HG02981 (cell line): ENCODE measurements at regions not wholly inside any gene's neighbourhood (a gene's known extent, or its start where the extent isn't known, plus 50 kb on each side); places are given as distances from the start of the nearest gene placed in this dataset.

Experiments
- ATAC-seq: cut with Tn5 transposase; IDR thresholded peaks from one replicate; pipeline ENCODE4 v1.9.1; 2021; ENCODE audit warnings: mild to moderate bottlenecking, moderate library complexity; ENCODE audit not compliant: unreplicated experiment

DNA sequence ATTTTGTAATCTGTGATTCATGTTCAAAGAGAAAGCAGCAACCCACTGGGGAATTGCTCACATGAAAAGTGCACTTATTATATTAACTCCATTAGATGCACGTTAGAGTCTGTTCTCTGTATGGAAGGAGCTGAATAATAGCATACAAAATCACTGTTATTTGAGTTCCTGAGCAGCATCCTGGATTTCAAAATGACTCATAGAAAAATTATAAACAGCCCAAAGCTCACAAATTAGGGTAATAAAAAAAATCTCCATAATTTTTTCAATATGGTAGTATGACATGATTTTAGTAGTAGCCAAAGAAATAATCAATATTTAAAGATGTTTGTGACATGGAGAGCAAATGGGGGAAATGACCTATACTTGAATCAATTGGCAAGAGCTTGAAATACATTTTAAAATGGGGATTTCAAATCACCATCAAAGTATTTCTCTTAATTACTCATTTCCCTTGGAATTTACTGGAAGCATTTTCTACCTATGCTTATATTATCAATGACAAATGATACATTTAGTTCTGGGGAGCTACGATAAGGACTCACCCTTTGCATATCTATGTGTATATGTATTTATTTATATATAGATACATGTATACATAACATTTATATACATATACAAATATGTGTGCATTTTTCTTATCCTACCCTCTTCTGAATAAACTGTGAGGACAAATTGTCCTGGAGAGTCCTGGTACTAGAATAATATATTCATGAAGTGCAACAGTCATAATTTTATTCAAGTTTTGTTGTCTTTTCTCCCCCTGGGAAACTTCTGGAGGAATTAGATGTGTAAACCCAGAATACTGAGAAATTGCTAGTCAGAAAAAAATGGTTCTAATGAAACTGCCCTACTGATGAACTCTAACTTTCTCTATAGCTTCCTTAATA, 116.3 kb downstream of the RPL22L1 start:
- ATAC-seq: no peak

DNA sequence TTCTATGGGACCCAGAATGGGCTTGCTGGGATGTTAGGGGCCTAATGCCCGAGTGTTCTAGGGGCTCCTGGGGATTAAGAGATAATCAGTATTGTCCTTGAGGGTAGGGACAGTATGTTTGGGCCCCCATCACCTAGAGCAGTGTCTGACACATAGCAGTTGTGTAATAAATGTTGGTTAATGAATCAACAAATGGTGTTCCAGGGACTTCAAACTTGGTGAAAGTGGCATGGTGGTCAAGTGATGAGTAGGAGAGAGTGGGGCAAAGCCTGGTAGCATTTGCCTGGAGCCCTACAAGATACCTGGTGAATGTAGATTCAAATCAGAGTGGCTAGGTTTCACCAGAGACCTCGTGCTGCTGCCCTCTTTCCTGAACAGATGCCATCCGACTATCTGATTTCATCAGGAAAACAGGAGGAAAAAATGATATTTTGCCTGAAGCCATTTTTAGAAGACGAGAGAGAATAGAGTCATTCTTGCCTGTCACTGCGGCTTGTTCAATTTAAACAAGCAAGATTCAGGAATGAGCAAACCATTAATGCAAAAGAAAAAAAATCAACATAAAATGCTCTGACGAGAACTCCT, 117.3 kb downstream of the RPL22L1 start:
- no peak for ATAC-seq

DNA sequence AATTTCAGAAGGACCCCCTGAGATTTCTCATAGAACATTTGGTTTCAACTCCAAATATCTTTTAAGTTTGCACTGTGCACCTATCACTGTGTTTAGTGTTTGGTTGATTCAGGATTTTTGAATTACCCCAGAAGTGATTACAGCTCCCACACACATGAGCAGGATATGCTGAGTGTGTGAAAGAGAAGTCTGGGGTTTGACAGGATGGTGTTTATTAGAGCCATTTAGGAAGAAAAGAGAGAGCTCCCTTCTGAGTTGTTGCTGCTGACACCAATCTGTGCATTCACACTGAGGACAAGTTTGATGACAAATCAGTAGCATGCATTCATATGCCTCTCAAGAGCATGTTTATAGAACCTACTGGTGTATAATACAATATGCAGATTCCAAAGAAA, 118.1 kb downstream of the RPL22L1 start:
- ATAC-seq: no peak

DNA sequence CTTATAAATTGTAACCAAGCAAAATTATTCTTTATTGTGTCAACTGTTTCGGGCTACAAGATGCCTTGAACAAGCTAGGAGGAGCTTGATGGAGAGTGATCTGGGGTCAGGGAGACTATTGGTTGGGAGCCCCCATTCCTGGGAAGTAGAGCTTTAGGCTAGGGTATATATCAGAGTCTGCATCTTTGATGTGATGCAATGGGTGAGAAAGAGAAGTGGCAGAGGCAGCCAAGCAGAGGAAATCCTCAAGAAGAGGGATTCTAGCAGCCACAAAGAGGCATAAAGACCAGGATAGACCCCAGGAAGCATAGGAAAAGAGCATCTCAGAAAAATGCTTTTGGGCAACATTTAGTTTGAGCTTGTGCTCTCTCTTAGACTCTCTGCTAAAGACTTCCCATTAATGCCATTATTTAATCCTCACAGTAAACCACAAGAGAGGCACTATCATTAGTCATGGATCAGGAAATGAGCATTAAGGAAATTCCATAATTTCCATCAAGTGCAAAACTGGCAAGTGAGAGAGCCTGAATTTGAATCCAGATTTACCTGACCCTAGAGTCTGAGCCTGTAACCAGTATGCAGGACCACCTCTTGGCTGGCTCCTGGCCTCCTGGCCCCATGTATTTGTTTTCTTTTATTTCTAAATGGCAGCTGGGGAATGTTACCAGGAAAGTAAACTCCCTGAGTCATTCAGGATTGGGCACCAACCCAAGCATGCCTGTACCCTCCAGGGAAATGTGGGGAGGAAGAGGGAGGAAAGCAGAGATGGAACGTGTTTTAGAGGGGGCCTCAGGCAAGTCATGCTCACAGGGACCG, 118.7 kb downstream of the RPL22L1 start:
- ATAC-seq: no peak

DNA sequence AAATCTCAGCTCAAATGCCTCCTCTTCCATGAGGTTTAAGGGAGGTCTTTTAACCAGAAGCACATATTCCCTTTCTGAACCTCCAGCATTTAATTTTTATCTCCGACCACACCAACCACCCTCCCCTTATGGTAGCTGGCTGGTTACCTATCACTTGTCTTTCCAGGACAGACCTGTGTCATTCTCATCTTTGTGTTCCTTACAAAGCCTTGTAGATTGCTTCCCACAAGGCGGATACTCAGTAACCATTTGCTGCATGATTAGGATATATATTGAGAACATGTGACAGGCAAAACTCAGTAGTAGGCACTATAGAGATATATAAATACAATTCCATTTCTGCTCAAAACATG, 119.5 kb downstream of the RPL22L1 start:
- no peak for ATAC-seq

DNA sequence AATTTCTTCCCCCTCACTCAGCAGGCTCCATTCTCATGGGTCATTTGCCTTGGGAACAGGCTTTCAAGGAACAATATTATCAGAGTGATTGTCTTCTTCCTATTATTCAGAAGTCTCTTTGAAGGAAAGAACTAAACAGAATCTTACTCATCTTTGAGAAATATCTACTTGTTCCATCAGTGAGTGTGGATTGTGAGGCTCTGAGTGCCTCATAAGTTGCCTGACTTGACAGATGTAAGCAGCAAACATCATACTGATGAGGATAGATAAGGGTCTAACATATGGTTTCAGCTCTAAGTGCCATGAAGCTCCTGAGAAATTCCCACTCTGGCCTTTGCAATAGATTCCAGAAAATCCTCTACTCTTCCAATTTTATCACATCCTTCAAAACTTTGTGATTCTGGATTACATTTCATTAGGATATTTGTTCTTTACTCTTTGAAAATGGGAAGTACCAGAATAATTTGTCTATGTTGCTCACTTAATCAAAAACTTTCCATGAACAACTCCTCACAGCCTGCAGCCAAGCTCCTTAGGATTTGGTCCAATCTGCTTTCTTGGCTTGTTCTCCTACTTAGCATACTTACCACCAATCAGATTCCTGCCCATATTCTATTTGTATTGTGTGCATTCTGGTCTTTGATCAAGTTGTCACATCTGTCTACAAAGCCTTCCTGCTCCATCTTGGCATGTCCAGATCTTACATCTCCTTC, 120.1 kb downstream of the RPL22L1 start:
- no peak for ATAC-seq

DNA sequence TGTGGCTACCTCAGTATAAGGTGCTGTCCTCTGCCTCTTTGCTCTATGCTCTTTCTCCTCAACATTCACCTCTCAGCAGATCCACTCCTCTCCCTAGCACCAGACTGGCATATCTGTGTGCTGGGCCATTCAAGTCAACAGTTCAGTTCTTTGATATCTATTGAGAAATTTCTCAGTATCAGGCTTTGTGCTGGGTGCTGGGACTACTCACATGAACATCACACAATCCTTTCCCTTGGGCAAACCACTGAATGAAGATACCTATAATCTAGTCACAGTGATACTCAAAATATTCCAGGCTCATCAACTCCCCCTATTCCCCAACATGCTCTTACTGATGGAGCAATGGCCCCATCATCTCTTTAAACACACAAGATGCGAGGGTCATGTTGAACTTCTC, 120.8 kb downstream of the RPL22L1 start:
- ATAC-seq: no peak

DNA sequence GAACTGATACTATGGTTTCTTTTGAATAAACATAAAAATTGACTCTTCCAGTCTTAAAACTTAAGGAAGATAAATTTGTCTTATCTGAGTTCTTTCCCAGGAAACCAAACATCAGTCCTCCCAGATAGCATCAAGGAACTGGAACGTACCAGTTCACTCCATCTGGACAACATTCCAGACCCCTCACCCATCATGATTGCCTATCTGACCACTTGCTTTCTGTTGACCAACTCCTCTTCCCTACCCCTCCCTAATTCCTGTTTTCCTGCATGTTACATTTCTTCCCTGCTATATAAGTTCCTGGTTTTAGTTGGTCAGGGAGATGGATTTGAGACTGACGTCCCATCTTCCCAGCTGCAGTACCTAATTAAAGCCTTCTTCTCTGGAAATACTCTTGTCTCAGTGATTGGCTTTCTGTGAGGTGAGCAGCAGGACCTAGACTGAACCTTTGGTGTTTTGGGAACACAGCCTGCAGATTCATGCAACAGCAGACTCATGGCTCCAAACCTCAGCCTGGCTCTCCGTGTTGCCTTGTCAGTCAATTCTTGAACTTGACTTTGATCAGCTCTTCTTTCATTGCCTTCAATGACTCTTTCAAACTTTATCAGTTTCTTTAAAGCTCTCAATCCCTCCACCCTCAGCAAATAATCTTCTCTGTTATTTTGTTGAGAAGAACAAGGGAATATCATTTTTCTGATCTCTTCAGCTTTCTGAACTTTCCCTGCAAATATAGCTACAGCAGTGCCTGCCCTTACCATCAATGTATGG, 123.6 kb downstream of the RPL22L1 start:
- ATAC-seq: no peak

DNA sequence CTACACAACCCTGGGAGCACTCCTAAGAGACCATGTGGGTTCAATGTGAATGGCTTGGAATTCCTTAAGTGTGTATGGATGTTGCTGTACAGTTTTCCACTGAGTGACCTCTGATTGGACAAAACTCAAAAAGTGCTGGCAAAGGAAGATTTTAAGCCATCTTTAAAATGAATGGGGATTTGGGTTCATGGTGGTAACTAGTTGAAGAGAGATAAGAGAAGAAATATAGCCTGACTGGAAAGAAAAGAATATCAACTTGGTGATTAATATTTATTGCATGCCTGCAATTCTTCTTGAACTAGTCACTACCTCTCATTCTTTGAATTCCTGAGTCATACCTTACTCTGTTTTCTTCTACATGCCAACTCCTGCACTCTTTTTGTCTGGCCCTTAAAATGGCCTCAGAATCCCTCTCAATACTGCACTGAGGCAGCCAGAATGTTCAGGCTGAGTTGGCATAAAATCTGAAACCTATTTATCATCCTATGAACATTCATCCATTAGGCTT, 124.7 kb downstream of the RPL22L1 start:
- no peak for ATAC-seq

DNA sequence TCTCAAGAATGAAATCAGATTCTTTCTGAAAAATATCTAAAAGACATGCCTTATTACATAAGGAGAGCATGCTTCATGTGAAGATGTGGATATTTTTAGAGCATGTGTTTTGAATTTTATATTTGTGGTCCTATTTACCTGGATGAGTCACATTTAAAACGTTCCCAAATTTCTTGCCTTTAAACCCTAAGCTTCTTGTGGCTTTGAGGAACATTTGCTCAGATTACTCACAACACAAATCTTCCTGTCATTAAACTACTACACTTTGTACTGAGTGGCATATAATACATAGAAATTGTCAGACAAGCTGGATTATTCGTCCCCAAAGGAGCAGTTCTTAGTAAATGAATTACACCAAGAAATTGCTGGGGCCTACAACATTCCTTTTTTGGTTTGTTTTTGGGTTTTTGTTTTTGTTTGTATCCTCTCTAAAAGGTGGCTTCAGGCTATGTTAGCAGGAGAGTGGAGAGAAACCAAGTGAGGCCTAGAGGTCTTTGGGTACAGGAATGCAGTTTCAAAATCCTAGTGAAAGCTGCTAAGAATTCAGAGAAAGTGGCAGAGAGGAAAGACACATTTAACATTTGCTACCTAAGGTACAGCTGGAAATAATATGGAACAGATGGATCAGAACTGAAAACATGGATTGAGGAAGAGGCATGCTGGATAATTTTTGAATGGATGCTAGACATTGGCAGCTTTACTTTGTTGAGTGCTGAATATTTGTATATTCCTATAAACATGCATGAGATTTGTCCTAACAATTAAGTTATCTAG, 128.1 kb downstream of the RPL22L1 start:
- ATAC-seq: no peak

DNA sequence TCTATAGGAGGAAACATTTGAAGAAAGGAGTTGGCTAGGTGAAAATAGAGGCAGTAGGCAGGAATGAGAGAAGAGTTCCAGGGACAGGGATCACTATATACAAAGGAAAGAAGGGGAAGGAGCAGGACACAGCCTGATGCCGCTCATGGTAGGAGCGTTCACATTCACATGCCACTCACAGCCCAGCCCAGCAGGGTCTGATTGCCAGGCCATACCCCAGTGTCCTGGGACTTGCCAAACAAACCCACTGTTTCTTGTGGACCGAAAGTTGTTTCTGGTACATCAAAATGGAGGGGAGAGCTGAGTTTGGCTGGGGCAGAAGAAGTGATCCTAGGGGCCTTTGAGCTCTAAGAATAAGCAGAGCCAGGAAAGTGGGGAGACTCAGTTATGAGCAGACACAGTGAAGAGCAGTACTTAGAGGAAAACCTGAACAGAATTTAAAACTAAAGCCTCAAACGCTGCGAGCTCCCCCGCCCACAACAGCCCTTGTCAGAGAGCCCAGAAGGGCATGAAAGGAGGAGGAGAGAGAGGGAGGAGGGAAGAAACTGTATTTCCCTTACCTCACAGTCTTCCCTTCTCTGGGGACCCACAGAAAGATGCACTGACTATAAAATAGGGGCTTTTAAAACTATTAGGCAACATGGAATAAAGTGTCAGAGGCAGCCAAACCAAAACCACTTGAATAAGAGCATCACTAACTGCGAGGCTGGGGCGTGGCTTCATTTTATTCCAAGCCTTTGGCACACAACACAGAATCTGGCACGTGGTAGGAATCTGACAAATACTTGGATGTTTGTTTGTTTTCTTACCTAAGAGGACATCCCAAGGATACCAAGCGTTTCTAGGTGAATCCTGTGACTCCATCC, 129.0 kb downstream of the RPL22L1 start:
- no peak for ATAC-seq

DNA sequence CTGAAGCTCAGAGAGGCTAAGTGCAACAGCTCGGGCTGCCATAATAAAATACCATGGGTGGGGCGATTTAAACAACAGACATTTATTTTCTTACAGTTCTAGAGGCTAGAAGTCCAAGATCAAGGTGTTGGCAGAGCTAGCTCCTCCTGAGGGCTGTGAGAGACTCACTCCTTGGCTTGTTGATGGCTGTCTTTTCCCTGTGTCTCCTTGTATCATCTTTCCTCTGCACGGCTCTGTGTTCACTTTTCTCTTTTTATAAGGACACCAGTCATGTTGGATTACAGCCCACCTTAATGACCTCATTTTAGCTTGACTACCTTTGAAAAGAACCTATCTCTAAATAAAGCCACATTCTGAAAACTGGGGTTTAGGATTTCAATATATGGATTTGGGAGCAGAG, 129.7 kb downstream of the RPL22L1 start:
- no peak for ATAC-seq

DNA sequence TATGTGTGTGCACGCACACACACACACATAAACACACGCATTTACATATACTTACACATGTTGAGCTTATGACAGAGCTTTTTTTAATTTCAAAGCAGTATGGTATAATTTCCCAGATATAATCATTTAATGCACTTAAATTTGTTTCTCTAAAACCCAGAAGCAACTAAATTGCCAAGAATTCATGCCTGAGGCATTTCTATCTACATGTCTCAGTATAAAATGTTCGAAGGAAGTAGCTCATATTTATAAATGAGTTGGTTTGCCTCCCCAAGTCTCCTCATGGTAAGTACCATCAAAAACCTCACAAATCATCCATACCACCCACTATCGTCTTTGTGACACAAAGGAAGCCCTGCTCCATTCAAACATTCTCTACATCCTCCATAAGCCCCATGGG, 130.6 kb downstream of the RPL22L1 start:
- no peak for ATAC-seq

DNA sequence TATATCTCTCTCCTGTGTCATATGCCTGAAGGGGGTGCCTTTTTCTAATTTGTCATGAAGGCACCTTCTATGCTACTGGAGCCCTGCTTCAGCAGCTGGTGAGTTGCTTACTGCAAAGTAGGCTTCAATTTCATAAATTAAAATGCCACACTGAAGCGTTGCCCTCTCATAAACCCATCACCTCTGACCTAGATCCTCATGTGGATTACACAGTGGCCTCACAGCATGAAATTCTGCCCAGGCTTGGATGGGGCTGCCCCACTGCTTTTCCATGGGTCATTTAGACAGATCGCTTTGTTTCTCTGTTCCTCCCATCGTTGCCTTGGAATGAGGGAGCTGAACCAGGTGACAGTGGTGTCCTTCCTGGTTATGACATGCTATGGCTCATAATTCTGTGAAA, 131.2 kb downstream of the RPL22L1 start:
- ATAC-seq: no peak

DNA sequence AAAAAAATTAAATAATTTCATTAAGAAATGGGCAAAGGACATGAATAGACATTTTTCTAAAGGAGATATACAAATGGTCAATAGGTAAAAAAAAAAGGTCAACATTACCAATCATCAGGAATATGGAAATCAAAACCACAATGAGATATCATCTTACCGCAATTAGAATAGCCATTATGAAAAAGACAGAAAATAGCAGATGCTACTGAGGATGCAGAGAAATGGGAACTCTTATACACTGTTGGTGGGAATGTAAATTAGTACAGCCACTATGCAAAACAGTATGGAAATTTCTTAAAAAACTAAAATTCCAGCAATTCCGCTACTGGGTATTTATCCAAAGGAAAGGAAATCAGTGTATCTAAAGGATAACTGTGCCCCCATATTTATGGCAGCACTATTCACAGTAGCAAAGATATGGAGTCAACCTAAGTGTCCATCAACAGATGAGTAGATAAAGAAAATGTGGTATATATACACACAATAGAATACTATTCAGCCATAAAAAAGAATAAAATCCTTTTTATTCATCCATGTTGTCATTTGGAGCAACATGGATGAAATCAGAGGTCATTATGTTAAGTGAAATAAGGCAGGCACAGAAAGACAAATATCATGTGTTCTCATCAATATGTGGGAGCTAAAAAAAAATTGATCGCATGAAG, 132.4 kb downstream of the RPL22L1 start:
- no peak for ATAC-seq

DNA sequence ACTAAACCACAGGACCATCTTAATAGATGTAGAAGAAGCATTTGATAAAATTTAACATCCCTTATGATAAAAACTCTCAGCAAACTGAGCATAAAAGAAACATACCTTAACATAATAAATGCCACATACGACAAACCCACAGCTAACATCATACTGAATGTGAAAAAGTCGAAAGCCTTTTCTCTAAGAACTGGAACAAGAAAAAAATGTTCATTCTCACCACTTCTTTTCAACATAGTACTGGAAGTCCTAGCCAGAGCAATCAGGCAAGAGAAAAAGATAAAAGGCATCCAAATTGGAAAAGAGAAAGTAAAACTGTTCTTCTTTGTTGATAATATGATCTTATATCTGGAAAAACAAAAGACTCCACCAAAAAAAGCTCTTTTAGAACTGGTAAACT, 134.2 kb downstream of the RPL22L1 start:
- ATAC-seq: no peak

DNA sequence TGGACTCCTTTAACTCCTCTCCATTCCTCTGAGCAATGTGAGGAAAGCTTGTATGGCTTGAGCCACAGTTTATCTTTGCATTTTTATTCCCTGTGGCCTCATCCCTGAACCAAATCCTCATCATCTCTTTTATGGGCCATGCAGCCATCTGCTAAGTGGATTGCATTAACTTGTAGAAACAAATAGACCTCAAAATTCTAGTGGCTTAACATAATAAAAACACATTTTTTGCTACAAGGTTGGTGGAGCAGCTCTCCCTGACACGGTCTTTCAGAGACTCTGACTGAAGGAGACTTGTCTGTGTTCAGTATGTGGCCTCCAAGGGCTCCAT, 135.3 kb downstream of the RPL22L1 start:
- ATAC-seq: no peak

DNA sequence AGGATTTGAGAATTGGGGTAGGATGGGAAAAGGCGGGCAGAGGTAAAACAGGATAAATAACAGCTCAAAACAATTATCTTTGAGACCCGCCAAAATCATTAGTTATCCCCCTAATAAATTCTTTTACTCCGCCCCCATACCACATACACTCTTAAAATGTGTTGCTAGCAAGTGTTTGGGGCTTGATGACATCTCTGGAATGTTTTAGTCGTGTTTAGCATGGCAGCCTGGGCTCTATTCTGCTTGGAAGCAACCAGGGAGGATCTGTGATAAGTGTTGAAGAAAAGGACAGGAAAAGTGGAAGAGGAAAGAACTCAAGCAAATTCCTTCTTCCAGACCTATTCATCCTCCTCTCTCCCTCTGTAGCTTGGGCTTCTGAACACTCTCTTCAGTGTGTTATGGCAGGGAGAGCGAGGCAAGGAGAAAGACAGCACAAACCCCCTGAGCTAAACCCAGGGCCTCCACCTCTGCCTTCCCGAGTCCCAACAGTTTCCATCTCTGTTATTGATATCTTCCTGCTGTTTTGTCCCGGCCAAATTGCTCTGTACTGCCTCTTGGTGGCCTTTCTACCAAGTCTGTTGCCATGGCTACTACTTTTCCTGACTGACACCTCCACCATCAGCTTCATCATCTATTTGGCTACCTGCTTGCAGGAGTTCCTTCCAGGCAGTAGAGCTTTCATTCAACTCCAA, 135.8 kb downstream of the RPL22L1 start:
- no peak for ATAC-seq
